Spleen (tissue), 11 donors: ENCODE measurements at regions not wholly inside any gene's neighbourhood (a gene's known extent, or its start where the extent isn't known, plus 50 kb on each side); places are given as distances from the start of the nearest gene placed in this dataset.
"Not testable (repeated sequence)": the region's sequence is repeated elsewhere in the genome, so short reads cannot be mapped to it uniquely, and the experiment has no call there.

Source experiments
- DNase-seq: peaks from one replicate; pipeline ENCODE4 v3.0.0-alpha.2; 2020
- H3K27ac ChIP-seq, 8 donors: fragments of 200-600 bp; sonication (generic) in 7 of 8; 1 replicate in 4 of 8; 2 replicates in 4 of 8; pipeline versions ENCODE4 v1.5.0 to v1.8.0; 2016 to 2021; ENCODE audit warnings: inconsistent platforms in 4 of 8, mild to moderate bottlenecking in 4 of 8, moderate library complexity in 1 of 8
- H3K27me3 ChIP-seq, 7 donors: fragments of 200-600 bp; sonication (generic) in 6 of 7; replicated peaks in 1 of 7; 1 replicate in 4 of 7; 2 replicates in 3 of 7; pipeline versions ENCODE4 v1.5.0 to v1.8.0; 2016 to 2021; ENCODE audit warnings: inconsistent platforms in 3 of 7, mild to moderate bottlenecking in 1 of 7
- H3K36me3 ChIP-seq, 6 donors: fragments of 200-600 bp; sonication (generic) in 5 of 6; 1 replicate in 4 of 6; 2 replicates in 2 of 6; pipeline versions ENCODE4 v1.5.0 to v1.8.0; 2016 to 2021; ENCODE audit warnings: inconsistent platforms in 2 of 6
- H3K4me1 ChIP-seq, 6 donors: fragments of 200-600 bp; sonication (generic) in 5 of 6; 1 replicate in 3 of 6; 2 replicates in 3 of 6; pipeline versions ENCODE4 v1.5.0 to v1.8.0; 2016 to 2021; ENCODE audit warnings: inconsistent platforms in 3 of 6
- H3K4me3 ChIP-seq, 8 donors: fragments of 200-600 bp; sonication (generic) in 7 of 8; 1 replicate in 4 of 8; 2 replicates in 4 of 8; pipeline versions ENCODE4 v1.5.0 to v1.8.0; 2016 to 2021; ENCODE audit warnings: inconsistent platforms in 4 of 8, mild to moderate bottlenecking in 4 of 8, moderate library complexity in 2 of 8
- H3K9me3 ChIP-seq, 8 donors: fragments of 200-600 bp; sonication (generic) in 7 of 8; 1 replicate in 4 of 8; 2 replicates in 4 of 8; pipeline versions ENCODE4 v1.5.0 to v1.8.0; 2016 to 2021; ENCODE audit warnings: inconsistent platforms in 4 of 8
- POLR2A ChIP-seq, 3 donors: fragments of 450-650 bp; IDR thresholded peaks; one replicate each; pipeline ENCODE4 v1.5.1; 2017; ENCODE audit warnings: antibody characterized with exemption in 3 of 3, mild to moderate bottlenecking in 1 of 3
- POLR2AphosphoS5 ChIP-seq, 3 donors: sonication (generic); formaldehyde crosslinking; IDR thresholded peaks; one replicate each; pipeline ENCODE4 v1.5.1; 2017; ENCODE audit warnings: antibody characterized with exemption in 3 of 3
- WGBS, 5 donors: extraction: QIAGEN DNeasy Blood & Tissue Kit in 3 of 5; methylation state at CpG; one replicate each; pipeline versions ENCODE4 v1.1.5 to v1.1.7; 2013 to 2018; 5-methylcytosine and 5-hydroxymethylcytosine counted together
- intact Hi-C: fragments of 100-400 bp; cut with DNase I; formaldehyde crosslinking; loops from one replicate; pipeline ENCODE4 v1.15.0; 2023; ENCODE audit warnings: low total_unique reads
- TF ChIP-seq, protein P1 (sequence below), 11 experiments: fragments of 200-600 bp in 7 of 11; fragments of 450-650 bp in 4 of 11; sonication (generic) in 4 of 11; IDR thresholded peaks in 8 of 11; conservative IDR thresholded peaks in 3 of 11; 1 replicate in 7 of 11; 2 replicates in 4 of 11; pipeline versions ENCODE4 v1.4.0 to v1.8.0; 2016 to 2021; ENCODE audit warnings: antibody characterized with exemption in 11 of 11, inconsistent platforms in 4 of 11, mild to moderate bottlenecking in 1 of 11
- donor health status: healthy with polysubstance abuse.
- donor health status: DM: no; HTN: no; CAD: no; lungs with moderate emphysema.
- donor health status: DM: no; HTN: no; CAD: no.
- donor health status: Bipolar disorder and iron deficiency.
- donor health status: healthy.
- donor health status: DM: no; HTN: no; CAD: no.
- donor health status: DM: yes; HTN: yes; CAD: no.

DNA sequence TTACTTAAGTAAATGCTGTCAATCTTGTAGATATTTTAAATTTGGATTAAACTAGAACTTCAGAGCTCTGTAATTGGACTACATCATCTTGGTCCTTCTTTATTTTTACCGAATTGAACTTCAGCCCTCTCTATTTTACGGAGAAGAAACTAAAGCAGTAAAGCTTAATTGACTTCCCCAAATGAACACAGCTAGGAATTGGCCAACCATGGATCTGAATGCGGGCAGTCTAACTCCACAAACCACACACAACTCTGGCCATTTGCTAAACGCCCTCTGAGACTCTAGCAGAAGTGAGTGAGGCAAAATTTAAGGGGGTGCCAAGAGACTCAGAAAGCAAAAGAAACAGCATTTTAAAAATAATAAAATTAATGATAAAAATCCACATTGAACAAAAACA, 86.3 kb upstream of the KCTD1 start:
- H3K9me3 ChIP-seq: no peaks in the 10 kb centered on the region
- H3K36me3 ChIP-seq: no peaks in the 10 kb centered on the region
- H3K27me3 ChIP-seq: no peaks in the 10 kb centered on the region
- TF ChIP-seq POLR2AphosphoS5 (IDR thresholded peaks at IDR 0.05): no peak
- no peak for TF ChIP-seq POLR2A (IDR thresholded peaks at IDR 0.05)
- 46 to 66% (median 60%) methylated on average over 4 of the region's 4 CpGs for WGBS, 5 donors
- no peaks in the 10 kb centered on the region for H3K4me1 ChIP-seq
- H3K4me3 ChIP-seq: no peak overlapping the region
- intact Hi-C loops: no loop called here
- no peak overlapping the region for H3K27ac ChIP-seq
- DNase-seq: no peak

- intact Hi-C loops: no loop called here
- Histone ChIP-seq H3K4me1 (no peaks in the 10 kb centered on the region), H3K9me3 (peaks cover 0 to 2% (median 0%) of the 10 kb centered on the region in 8 donors), H3K36me3 (no peaks in the 10 kb centered on the region), H3K27me3 (no peaks in the 10 kb centered on the region), H3K4me3 (no peak overlapping the region), H3K27ac (no peak overlapping the region)
- no peak for DNase-seq
- WGBS, 5 donors: 0 to 47% (median 38%) methylated on average over 1 of the region's 1 CpG
- TF ChIP-seq, protein P1, sequence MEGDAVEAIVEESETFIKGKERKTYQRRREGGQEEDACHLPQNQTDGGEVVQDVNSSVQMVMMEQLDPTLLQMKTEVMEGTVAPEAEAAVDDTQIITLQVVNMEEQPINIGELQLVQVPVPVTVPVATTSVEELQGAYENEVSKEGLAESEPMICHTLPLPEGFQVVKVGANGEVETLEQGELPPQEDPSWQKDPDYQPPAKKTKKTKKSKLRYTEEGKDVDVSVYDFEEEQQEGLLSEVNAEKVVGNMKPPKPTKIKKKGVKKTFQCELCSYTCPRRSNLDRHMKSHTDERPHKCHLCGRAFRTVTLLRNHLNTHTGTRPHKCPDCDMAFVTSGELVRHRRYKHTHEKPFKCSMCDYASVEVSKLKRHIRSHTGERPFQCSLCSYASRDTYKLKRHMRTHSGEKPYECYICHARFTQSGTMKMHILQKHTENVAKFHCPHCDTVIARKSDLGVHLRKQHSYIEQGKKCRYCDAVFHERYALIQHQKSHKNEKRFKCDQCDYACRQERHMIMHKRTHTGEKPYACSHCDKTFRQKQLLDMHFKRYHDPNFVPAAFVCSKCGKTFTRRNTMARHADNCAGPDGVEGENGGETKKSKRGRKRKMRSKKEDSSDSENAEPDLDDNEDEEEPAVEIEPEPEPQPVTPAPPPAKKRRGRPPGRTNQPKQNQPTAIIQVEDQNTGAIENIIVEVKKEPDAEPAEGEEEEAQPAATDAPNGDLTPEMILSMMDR (IDR thresholded peaks at IDR 0.05 in 8 of 11, conservative IDR thresholded peaks at IDR 0.05 in 3 of 11): no peak
- no peak for TF ChIP-seq POLR2A (IDR thresholded peaks at IDR 0.05)
- TF ChIP-seq POLR2AphosphoS5 (IDR thresholded peaks at IDR 0.05): no peak
Observed at GRCh38 chr18:26631135-26631534, 82.8 kb upstream of the KCTD1 start.

- Histone ChIP-seq H3K9me3 (peaks cover 0 to 7% (median 4%) of the 10 kb centered on the region in 8 donors), H3K36me3 (no peaks in the 10 kb centered on the region), H3K4me3 (no peak overlapping the region), H3K27me3 (no peaks in the 10 kb centered on the region), H3K4me1 (no peaks in the 10 kb centered on the region), H3K27ac (no peak overlapping the region)
- 76 to 92% (median 78%) methylated on average over 4 of the region's 4 CpGs for WGBS, 5 donors
- intact Hi-C loops: no loop called here
- TF ChIP-seq POLR2A (IDR thresholded peaks at IDR 0.05): no peak
- TF ChIP-seq, protein P1 (IDR thresholded peaks at IDR 0.05 in 8 of 11, conservative IDR thresholded peaks at IDR 0.05 in 3 of 11): no peak
- no peak for TF ChIP-seq POLR2AphosphoS5 (IDR thresholded peaks at IDR 0.05)
- DNase-seq: no peak
Observed at GRCh38 chr18:26630596-26630995, 82.2 kb upstream of the KCTD1 start.

DNA sequence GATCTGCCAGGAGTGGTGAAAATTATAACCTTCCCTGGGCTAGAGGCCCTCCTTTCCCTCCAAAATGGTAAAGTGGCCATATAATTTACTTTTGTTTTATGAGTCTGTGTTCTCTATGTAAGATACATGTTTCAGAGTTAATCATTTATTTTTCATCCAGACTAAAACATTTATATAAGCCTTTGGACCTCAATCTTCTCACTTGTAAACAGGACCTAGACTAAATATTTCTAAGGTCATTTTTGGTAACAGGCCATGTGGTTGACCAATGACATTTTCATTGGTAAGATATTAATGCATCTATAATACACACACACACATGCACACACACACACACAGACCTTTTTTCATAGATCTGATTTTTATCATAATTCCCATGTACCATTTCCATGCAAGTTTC, 79.7 kb upstream of the KCTD1 start:
- no peak for DNase-seq
- Histone ChIP-seq H3K9me3 (peaks cover 0 to 32% (median 29%) of the 10 kb centered on the region in 8 donors), H3K36me3 (no peaks in the 10 kb centered on the region), H3K4me3 (no peak overlapping the region), H3K4me1 (no peaks in the 10 kb centered on the region), H3K27ac (no peak overlapping the region), H3K27me3 (no peaks in the 10 kb centered on the region)
- no peak for TF ChIP-seq POLR2AphosphoS5 (IDR thresholded peaks at IDR 0.05)
- no peak for TF ChIP-seq POLR2A (IDR thresholded peaks at IDR 0.05)
- TF ChIP-seq, protein P1 (IDR thresholded peaks at IDR 0.05 in 8 of 11, conservative IDR thresholded peaks at IDR 0.05 in 3 of 11): no peak
- intact Hi-C loops: no loop called here

- no peak overlapping the region for H3K27ac ChIP-seq
- no peak for DNase-seq
- H3K27me3 ChIP-seq: no peaks in the 10 kb centered on the region
- 89 to 100% (median 96%) methylated on average over 4 of the region's 4 CpGs for WGBS, 5 donors
- H3K4me3 ChIP-seq: no peak overlapping the region
- peaks cover 0 to 7% (median 0%) of the 10 kb centered on the region in 6 donors for H3K4me1 ChIP-seq
- TF ChIP-seq, protein P1 (IDR thresholded peaks at IDR 0.05 in 8 of 11, conservative IDR thresholded peaks at IDR 0.05 in 3 of 11): no peak
- no peak for TF ChIP-seq POLR2A (IDR thresholded peaks at IDR 0.05)
- TF ChIP-seq POLR2AphosphoS5 (IDR thresholded peaks at IDR 0.05): no peak
- H3K9me3 ChIP-seq: peaks cover 0 to 33% (median 30%) of the 10 kb centered on the region in 8 donors
- intact Hi-C loops: no loop called here
- no peaks in the 10 kb centered on the region for H3K36me3 ChIP-seq
Observed at GRCh38 chr18:26624443-26624842, 76.1 kb upstream of the KCTD1 start.

DNA sequence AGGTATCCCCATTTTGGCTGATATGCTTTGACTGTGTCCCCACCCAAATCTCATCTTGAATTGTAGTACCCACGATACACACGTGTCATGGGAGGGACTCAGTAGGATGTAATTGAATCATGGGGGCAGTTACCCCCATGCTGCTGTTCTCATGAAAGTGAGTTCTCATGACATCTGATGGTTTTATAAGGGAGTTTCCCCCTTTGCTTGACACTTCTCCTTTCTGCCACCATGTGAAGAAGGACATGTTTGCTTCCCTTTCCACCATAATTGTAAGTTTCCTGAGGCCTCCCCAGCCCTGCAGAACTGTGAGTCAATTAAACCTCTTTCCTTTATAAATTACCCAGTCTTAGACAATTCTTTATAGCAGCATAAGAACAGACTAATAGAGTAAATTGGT, 75.0 kb upstream of the KCTD1 start:
- H3K4me1 ChIP-seq, intact Hi-C loops, H3K27me3 ChIP-seq, H3K36me3 ChIP-seq, H3K27ac ChIP-seq, DNase-seq, H3K4me3 ChIP-seq: not testable (repeated sequence)
- 89 to 100% (median 96%) methylated on average over 2 of the region's 2 CpGs for WGBS, 5 donors
- peaks cover 0 to 33% (median 30%) of the 10 kb centered on the region in 8 donors for H3K9me3 ChIP-seq
